ENCODE measurements at regions not wholly inside any gene's neighbourhood (a gene's known extent, or its start where the extent isn't known, plus 50 kb on each side); places are given as distances from the start of the nearest gene placed in this dataset.

GRCh38 chr21:20334585-20334984, 663.6 kb upstream of the NCAM2 start:
- TF ChIP-seq POLR2A (IDR thresholded peaks at IDR 0.05; ENCODE audit: low read length) (no peak), GATA1 (IDR thresholded peaks at IDR 0.05; ENCODE audit: low read depth, low read length) (no peak)
